ENCODE measurements at regions not wholly inside any gene's neighbourhood (a gene's known extent, or its start where the extent isn't known, plus 50 kb on each side); places are given as distances from the start of the nearest gene placed in this dataset.

GRCh38 chr15:70257573-70258248 is 160.0 kb upstream of the TLE3 start:
- TF ChIP-seq CTCF (IDR thresholded peaks at IDR 0.05) (no peak), POLR2AphosphoS5 (IDR thresholded peaks at IDR 0.05; ENCODE audit: insufficient read depth in 1 of 2, low read depth in 1 of 2) (no peak), POLR2A (IDR thresholded peaks at IDR 0.05) (no peak)
